ENCODE measurements at regions not wholly inside any gene's neighbourhood (a gene's known extent, or its start where the extent isn't known, plus 50 kb on each side); places are given as distances from the start of the nearest gene placed in this dataset.

DNA sequence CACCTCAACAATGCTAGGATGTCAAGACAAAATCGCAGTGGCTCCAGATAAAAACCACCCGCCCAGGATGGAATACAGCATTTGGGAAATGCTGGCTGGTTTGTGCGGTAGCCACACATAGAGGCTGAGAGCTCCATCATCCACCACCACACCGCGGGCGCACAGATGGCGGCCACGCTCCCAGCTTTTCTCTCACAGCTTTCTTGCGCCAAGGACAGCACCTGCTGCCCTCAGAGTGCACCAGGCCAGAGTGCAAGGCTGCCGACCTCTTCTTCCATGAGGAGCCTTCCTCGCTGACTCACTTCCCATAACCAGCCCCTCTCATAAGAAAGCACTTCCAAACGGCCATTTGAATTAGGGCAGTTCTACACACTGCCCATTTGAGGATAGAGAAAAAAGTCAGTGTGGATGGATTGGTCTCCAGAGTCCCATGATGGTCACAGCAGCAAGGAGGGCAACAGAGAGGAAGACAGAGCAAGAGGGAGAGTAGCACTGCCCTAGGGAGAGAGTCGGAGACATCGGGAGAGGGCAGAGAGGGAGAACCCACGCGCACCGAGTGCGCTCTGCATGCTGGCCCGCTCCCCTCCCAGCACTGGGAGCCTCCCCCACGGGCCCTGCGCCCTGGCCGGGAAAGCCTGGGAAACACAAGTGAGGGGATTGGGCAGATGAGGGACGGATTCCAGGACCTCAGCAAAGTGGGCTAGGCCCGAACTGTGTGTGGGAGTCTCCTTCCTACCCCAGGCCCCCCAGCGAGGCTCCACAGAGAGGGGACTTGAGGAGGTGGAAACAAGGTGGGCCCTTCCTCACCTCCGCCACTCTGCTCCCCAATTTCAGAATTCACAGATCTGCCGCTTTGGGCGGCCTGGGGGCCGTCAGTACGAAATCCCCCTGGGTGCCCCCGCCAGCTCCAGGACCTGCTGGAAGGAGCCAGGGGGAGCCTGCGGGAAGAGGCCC is 156.9 kb downstream of the USP12 start:
- ChIA-PET POLR2A (no interaction called here), CTCF (no interaction called here)

GRCh38 chr13:27012482-27013197 is 159.0 kb downstream of the USP12 start:
- ChIA-PET POLR2A (no interaction called here), CTCF (interaction anchor here (1.3 to 1.7 kb wide), 2 partner anchors 13 to 347 kb away, joined by 3 read pairs; no protein-coding TSS in a partner anchor)
- TF ChIP-seq, protein P1, sequence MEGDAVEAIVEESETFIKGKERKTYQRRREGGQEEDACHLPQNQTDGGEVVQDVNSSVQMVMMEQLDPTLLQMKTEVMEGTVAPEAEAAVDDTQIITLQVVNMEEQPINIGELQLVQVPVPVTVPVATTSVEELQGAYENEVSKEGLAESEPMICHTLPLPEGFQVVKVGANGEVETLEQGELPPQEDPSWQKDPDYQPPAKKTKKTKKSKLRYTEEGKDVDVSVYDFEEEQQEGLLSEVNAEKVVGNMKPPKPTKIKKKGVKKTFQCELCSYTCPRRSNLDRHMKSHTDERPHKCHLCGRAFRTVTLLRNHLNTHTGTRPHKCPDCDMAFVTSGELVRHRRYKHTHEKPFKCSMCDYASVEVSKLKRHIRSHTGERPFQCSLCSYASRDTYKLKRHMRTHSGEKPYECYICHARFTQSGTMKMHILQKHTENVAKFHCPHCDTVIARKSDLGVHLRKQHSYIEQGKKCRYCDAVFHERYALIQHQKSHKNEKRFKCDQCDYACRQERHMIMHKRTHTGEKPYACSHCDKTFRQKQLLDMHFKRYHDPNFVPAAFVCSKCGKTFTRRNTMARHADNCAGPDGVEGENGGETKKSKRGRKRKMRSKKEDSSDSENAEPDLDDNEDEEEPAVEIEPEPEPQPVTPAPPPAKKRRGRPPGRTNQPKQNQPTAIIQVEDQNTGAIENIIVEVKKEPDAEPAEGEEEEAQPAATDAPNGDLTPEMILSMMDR (IDR thresholded peaks at IDR 0.05; ENCODE audit: insufficient read depth, low read length, missing control alignments): no peak
- DNase-seq (ENCODE audit: low read depth, low spot score): peak; percentile 33
- no peak overlapping the region for H3K4me3 ChIP-seq (ENCODE audit: low read depth, low read length)

More for the DNA sequence above, 156.9 kb downstream of the USP12 start:
- no peak overlapping the region for H3K4me3 ChIP-seq (ENCODE audit: low read depth, low read length)
- TF ChIP-seq, protein P1 (IDR thresholded peaks at IDR 0.05; ENCODE audit: insufficient read depth, low read length, missing control alignments): no peak
- DNase-seq (ENCODE audit: low read depth, low spot score): no peak

- TF ChIP-seq, protein P1 (IDR thresholded peaks at IDR 0.05; ENCODE audit: insufficient read depth, low read length, missing control alignments): no peak
- H3K4me3 ChIP-seq (ENCODE audit: low read depth, low read length): no peak overlapping the region
- ChIA-PET POLR2A (no interaction called here), CTCF (interaction anchor here (1.3 to 1.7 kb wide), 3 partner anchors 14 to 351 kb away, joined by 3 read pairs; no protein-coding TSS in a partner anchor)
- no peak for DNase-seq (ENCODE audit: low read depth, low spot score)
Measured at GRCh38 chr13:27011661-27012060, 159.9 kb downstream of the USP12 start.

DNA sequence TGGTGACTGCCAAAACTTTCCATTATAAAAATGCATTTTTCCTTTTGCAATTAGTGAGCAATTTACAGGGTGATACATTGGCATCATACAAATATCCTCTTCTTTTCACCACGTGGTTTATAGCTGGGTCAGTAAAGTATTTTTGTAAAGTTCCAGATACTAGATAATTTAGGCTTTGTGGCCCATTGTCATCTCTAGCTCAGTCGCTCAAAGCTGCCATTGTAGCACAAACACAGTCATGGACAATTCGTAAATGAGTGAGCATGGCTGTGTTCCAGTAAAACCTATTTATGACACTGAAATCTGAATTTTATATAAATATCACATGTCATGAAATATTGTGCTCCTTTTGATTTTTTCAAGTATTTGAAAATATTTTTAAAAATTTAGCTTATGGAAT is 162.9 kb downstream of the USP12 start:
- H3K4me3 ChIP-seq (ENCODE audit: low read depth, low read length): no peak overlapping the region
- TF ChIP-seq, protein P1 (IDR thresholded peaks at IDR 0.05; ENCODE audit: insufficient read depth, low read length, missing control alignments): no peak
- CTCF ChIA-PET: interaction anchor here (1.0 to 3.3 kb wide), 3 partner anchors 14 to 345 kb away, joined by 3 to 17 read pairs (median 3); no protein-coding TSS in a partner anchor
- DNase-seq (ENCODE audit: low read depth, low spot score): no peak
- POLR2A ChIA-PET: no interaction called here

- DNase-seq (ENCODE audit: low read depth, low spot score): no peak
- no peak overlapping the region; the same call in 1 of the 2 replicates for H3K4me3 ChIP-seq (ENCODE audit: low read depth, low read length)
- ChIA-PET CTCF (interaction anchor here (1.4 to 3.3 kb wide), 2 partner anchors 10 to 22 kb away, joined by 3 to 17 read pairs; no protein-coding TSS in a partner anchor), POLR2A (no interaction called here)
- TF ChIP-seq, protein P1 (IDR thresholded peaks at IDR 0.05; ENCODE audit: insufficient read depth, low read length, missing control alignments): no peak
Measured at GRCh38 chr13:27007166-27007565, 164.4 kb downstream of the USP12 start.
